ENCODE measurements at regions not wholly inside any gene's neighbourhood (a gene's known extent, or its start where the extent isn't known, plus 50 kb on each side); places are given as distances from the start of the nearest gene placed in this dataset.

- TF ChIP-seq POLR2A (IDR thresholded peaks at IDR 0.05), result no peak
- TF ChIP-seq POLR2AphosphoS5 (IDR thresholded peaks at IDR 0.05), result no peak
- TF ChIP-seq CTCF (IDR thresholded peaks at IDR 0.05), result no peak
- TF ChIP-seq EP300 (IDR thresholded peaks at IDR 0.05), result no peak
- Histone ChIP-seq H3K9me3 (peaks cover 0 to 11% (median 10%) of the 10 kb centered on the region in 4 donors), H3K4me1 (no peaks in the 10 kb centered on the region), H3K27me3 (no peaks in the 10 kb centered on the region), H3K4me3 (no peak overlapping the region), H3K27ac (no peak overlapping the region), H3K36me3 (no peaks in the 10 kb centered on the region)
- intact Hi-C loops (cut with DNase I; ENCODE audit: low total_unique reads), result no loop called here
- WGBS, 5 donors, result 68 to 80% (median 71%) methylated on average over 5 of the region's 5 CpGs
- DNase-seq, result no peak
Observed at GRCh38 chr2:173614265-173614930, 259.7 kb downstream of the CDCA7 start.

GRCh38 chr2:173623438-173624319 lies 269.0 kb downstream of the CDCA7 start:
- no peak for DNase-seq
- intact Hi-C loops (cut with DNase I; ENCODE audit: low total_unique reads), result no loop called here
- no peak overlapping the region for H3K4me3 ChIP-seq
- no peaks in the 10 kb centered on the region for H3K27me3 ChIP-seq
- H3K36me3 ChIP-seq, result no peaks in the 10 kb centered on the region
- H3K4me1 ChIP-seq, result no peaks in the 10 kb centered on the region
- no peak overlapping the region for H3K27ac ChIP-seq
- WGBS, 5 donors, result 78 to 82% (median 81%) methylated on average over 13 of the region's 13 CpGs
- TF ChIP-seq EP300 (IDR thresholded peaks at IDR 0.05) (no peak), POLR2A (IDR thresholded peaks at IDR 0.05) (no peak), POLR2AphosphoS5 (IDR thresholded peaks at IDR 0.05) (no peak), CTCF (IDR thresholded peaks at IDR 0.05) (no peak)
- H3K9me3 ChIP-seq, result peaks cover 0 to 4% (median 0%) of the 10 kb centered on the region in 4 donors

GRCh38 chr2:173625315-173625714 lies 270.6 kb downstream of the CDCA7 start:
- TF ChIP-seq POLR2A (IDR thresholded peaks at IDR 0.05) (no peak), CTCF (IDR thresholded peaks at IDR 0.05) (no peak), EP300 (IDR thresholded peaks at IDR 0.05) (no peak), POLR2AphosphoS5 (IDR thresholded peaks at IDR 0.05) (no peak)
- Histone ChIP-seq H3K27ac (no peak overlapping the region), H3K36me3 (no peaks in the 10 kb centered on the region), H3K9me3 (peaks cover 0 to 4% (median 0%) of the 10 kb centered on the region in 4 donors), H3K27me3 (no peaks in the 10 kb centered on the region), H3K4me3 (no peak overlapping the region), H3K4me1 (no peaks in the 10 kb centered on the region)
- 92 to 99% (median 97%) methylated on average over 11 of the region's 11 CpGs for WGBS, 5 donors
- no peak for DNase-seq
- intact Hi-C loops (cut with DNase I; ENCODE audit: low total_unique reads), result no loop called here

- no peaks in the 10 kb centered on the region for H3K9me3 ChIP-seq
- H3K27ac ChIP-seq, result no peak overlapping the region
- H3K27me3 ChIP-seq, result no peaks in the 10 kb centered on the region
- intact Hi-C loops (cut with DNase I; ENCODE audit: low total_unique reads), result no loop called here
- no peak overlapping the region for H3K4me3 ChIP-seq
- TF ChIP-seq POLR2A (IDR thresholded peaks at IDR 0.05) (no peak), EP300 (IDR thresholded peaks at IDR 0.05) (no peak), POLR2AphosphoS5 (IDR thresholded peaks at IDR 0.05) (no peak), CTCF (IDR thresholded peaks at IDR 0.05) (no peak)
- H3K36me3 ChIP-seq, result no peaks in the 10 kb centered on the region
- no peaks in the 10 kb centered on the region for H3K4me1 ChIP-seq
- DNase-seq, result no peak
Observed at GRCh38 chr2:173629076-173629475, 274.4 kb downstream of the CDCA7 start.

Data from stomach (tissue), 8 donors.